Stimulated activated CD4-positive, alpha-beta T cell treated with anti-CD3 and anti-CD28 coated beads, TNF-alpha, amount 100 ng/mL, for 48 hours (primary cell): ENCODE measurements at regions not wholly inside any gene's neighbourhood (a gene's known extent, or its start where the extent isn't known, plus 50 kb on each side); places are given as distances from the start of the nearest gene placed in this dataset.

ENCODE experiments used
- DNase-seq, 3 donors: peaks; one replicate each; pipeline ENCODE4 v3.0.0-alpha.2; 2020; ENCODE audit warnings: low read depth in 3 of 3

DNA sequence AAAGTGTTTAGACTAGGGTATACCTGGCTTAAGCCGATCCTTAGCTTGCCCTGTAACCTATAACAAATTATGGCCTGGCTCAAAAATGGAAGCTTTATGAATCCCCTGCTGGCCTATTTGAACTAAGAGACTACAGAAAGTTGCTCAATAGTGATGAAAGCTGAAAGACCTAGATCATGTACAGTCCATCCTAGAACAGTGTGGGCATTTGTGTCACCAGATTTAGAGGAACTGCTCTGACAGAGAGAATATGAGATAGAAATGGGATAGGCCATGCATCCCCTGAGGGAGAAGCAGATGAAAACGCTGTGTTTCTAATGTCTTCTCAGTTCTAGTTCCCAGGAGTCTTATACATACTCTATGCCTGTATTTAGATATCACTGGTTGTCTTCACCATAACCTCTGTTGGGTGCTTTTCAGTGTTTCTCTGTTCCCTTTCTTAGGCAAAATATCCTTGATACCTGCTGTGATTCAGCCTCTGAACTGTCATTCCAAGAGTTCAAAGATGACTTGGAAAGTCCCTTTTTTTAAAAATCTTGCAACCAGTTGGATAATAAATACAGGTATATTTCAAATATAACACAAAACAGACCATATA is 246.9 kb upstream of the SLC39A10 start:
- DNase-seq: no peak

DNA sequence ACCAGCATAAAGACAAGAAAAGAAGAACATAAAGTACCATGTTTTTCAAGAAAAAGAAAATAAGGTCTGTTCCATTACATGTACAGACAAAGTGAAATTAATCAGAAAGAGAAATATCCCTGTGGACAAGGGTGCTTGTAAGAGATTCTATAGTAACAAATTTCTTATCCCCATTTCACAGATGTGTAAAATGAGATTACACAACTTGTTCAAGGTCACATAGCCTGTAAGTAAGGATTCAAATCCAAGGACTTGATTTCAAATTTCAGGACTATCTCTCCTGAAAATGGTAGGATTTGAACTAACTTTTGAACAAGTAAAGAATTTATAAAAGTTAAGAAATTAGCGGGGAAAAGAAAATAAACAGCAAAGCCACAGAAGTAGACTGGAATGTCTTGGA is 248.2 kb upstream of the SLC39A10 start:
- no peak for DNase-seq

DNA sequence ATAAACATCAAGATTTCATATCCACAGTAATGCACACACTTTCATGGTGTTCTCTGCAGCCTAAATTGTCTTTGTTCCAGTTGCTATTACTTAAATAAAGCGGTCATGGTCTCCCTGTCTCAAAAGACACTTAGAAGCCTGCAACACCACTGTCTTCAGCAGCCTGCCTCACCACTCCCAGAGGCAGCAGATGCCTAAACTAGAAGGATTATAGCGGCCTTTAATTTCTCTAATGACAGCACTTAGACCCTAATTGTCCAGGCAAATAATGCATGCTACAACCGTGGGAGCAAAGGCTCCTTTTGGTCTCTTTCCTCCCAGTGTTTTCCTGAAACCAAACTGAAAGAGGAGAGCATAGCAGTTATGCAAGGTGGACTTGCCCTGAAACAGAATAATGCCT is 248.8 kb upstream of the SLC39A10 start:
- DNase-seq: no peak

DNA sequence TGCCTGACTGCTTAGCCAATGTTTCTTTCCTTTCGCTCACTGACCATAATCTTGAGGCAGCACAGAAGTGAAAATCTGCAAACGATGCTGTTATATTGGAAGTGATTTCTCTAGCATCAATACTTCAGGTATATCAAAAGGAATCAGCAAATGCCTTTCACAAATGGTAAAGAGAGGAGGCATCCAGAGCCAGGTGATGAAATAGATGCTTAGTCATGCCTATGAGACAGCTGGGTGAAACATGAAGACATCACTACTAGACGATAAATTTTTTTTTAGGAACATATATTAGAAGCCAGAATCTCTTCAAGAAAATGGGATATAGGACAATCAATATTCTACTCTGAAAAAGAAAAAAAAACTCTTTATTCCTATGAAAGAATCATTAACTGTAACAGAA is 249.2 kb upstream of the SLC39A10 start:
- no peak for DNase-seq

DNA sequence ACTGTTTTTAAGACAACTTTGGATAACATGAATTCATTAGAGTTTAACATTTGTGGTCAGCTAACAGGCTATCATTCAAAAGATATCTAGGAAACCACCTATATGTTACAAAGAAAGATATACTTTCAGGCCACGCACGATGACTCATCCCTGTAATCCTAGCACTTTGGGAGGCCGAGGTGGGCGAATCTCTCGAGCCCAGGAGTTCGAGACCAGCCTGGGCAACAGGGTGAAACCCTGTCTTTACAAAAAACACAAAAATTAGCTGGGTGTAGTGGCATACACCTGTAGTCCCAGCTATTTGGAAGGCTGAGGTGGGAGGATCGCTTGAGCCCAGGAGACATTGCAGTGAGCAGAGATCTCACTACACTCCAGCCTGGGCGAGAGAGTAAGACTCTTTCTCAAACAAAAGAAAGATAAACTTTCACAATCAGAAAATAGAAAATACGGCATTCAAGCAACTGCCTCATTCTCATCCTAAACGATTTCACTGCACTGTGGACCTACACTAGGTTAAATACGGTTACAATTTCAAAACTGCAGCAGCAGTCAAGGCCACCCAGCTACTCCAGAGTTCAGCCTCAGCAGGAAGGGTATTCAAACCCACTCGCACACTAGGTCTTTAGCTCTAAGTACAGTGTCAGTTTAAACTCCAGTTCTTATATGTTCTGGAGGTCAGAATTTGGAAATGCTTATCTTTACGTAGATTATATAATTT is 250.0 kb upstream of the SLC39A10 start:
- DNase-seq: no peak

DNA sequence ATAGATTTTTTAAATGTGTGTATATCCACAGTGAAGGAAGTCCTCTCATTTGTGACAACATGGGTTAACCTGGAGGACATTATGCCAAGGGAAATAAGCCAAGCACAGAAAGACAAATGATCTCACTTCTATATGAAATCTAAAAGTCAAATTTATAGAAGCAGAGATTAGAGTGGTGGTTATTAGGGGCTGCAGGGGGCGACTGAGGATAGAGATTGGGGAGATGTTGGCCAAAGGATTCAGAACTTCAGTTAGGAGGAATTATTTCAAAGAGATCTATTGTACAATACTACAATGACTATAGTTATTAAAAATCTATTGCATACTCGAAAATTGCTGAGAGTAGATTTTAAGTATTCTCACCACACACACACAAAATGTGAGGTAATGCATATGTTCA is 252.4 kb upstream of the SLC39A10 start:
- DNase-seq: no peak

DNA sequence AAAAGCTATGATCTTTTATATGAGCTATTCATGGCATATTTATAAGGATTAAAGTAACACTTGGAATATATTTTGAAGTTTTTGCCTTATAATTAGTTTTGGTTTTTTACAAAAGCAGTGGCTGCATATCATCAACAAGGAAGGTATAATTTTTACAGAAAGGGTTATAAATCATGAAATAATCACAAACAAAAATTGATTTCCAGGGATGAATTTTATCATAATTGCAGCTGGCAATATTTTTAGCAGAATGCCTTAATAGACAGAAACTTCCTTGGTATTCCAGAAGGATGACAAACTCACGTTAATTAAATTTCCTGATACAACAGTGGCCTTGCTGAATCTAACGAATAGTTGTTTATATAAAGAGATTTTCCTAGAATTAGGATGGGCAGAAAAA is 260.5 kb upstream of the SLC39A10 start:
- DNase-seq: no peak

DNA sequence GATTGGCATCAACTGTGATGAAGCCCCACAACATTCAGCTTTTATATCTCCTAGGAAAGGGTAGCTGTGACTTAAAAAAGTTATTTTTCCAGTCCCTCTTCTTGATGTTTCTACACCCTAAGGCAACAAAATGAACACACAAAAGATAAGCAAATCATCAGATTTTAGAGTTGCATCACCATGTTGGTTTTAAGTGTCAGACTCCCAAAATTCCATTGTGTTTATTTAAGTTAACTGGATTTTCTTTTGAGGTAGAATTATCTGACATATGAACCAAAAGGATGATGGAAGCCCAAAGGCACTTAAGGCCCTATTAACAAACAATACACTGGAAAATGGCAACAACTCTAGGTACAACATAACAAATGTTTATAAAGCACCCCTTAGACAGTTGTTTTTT is 261.7 kb upstream of the SLC39A10 start:
- DNase-seq: no peak

DNA sequence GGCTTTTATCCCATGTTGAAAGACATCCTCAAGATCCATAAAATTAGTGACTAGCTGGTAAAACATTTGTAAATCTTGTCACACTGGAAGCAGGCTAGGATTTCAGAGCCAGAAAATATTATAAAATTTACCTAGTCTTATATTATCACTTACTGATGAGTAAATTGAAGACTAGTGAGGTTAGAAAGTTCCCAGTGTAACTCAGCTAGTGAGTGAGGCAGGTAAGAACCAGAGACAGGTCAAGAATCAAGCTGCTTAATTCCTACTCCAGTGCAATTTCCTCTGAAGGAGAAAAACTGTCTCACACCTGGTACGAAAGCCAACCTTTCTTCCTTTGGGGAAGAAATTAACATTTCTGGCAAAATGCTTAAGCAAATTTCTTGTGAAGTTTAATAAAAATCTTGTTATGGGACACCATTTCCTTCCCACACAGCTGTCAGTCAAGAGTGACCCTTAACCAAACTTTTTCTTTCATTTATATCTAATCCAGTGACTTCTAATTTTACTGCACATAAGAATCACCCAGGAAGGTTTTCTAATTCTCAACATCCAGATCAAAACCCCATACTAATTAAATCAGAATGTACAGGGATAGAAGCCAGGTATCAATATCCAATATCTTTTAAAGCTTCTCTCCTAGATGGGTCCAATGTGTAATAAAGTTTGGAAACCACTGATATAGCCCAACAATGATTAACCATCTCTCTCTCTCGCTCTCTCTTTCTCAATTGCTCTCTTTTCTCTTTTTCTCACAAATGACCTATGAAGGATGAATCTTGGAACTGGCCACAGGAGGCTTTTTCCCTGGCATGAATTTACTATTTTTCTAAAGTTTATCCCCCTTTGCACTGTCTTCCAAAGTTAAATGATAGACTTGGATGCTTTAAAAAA is 264.3 kb upstream of the SLC39A10 start:
- no peak for DNase-seq

DNA sequence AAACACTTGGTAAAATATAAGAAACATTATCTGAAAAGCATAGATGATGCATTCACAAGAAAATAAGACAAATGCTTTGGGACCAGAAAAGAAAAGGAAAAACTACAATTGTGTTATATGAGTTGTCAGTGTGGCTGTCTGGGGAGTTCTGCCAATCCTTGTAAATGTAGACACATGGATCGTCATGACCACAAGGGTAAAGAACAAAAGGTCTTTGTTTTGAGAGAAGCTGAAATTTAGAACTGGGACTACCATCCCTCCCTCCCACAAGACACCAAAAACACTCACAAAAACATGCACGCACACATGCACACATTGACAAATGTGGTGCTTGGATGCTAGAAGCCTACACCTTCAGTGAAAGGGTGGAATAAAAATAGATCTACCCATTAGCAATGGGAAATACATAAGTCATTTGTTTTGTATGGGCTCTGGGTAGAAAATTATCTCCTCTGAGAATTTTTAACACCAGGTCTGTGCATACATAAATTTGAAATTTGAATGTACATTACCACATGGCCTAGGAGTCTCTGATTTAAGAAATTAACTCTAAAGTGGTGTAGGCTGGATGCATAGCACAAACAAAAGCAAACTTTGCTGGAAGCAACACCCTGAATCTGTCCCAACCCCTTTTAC is 266.2 kb upstream of the SLC39A10 start:
- no peak for DNase-seq

DNA sequence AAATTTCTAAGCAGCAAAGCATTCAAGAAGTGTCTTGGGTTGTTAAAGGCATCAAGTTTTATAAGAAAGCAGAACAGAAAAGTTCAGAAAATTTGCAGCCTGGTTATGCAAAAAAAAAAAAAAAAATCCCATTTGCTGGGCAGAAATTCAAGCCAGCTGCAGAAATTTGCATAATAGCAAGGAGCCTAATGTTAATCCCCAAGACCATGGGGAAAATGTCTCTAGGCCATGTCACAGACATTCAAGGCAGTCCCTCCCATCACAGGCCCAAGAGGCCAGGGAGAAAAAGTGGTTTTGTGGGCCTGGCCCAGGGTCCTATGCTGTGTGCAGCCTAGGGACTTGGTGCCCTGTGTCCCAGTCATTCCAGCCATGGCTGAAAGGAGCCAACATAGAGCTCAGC is 269.0 kb upstream of the SLC39A10 start:
- DNase-seq: no peak

DNA sequence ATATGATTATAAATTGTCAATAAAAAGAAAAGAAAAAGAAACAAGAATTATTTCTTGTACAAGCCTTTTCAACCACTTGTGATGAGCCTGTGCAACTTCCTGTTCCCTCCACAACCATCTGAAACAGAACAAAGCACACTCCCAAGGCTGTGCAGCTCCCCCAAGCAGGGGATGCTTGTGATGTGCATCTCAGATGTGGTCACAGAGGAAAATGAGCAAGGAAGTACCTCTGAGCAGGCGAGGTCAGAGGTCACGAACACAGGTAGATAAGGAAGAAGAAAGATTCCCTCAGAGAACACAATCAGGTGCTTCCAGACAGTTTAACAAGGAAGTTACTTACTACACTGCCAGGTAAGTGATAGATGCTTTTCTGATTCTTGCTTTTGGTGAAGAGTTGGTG is 274.8 kb upstream of the SLC39A10 start:
- DNase-seq: no peak

DNA sequence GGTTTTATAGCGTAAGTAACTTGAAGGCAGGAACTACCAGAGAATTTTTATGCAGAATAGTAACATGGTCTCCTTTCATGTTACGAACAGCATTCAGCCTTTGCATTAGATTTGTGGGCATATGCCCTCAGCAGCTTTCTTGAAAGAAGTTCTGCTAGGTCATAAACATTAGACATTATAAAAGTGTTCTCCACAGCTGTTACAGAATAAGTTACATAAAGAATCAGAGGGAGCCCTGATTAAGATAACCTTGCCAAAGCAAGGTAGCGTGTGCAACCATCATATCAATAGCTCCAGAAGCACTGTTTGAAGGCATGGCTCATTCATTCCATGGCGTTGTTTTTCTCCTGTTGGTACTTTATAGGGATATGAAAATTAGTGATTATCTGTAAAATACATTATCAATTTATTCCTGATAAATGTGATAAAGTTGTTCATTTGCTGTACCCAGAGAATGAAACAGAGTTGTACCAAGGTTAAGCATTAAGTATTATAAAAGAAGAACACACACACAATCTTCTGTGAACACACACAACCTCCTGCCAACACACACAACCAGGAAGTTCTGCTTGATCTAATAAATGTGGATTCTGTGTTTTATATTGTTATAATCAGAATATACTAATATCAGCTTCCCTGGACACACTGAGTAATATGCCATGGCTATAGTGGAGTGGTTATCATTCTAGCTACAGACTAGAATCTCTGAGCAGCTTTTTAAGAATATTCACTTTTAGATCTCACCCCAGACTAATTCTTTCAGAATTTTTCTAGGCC is 286.7 kb upstream of the SLC39A10 start:
- DNase-seq: no peak

DNA sequence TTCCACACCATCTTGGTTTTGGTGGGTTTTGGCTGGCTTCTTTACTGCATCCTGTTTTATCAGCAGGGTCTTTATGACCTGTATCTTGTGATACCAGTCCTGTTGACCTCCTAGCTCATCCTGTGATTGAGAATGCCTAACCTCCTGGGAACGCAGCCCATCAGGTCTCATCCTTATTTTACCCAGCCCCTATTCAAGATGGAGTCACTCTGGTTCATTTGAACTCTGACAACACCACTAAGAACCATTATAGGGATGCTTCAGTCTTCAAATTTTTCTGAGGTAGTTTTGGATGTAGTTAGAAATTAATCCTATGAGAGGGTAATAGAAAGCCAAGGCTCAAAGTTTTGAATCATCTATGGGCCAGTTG is 287.8 kb upstream of the SLC39A10 start:
- DNase-seq: no peak

DNA sequence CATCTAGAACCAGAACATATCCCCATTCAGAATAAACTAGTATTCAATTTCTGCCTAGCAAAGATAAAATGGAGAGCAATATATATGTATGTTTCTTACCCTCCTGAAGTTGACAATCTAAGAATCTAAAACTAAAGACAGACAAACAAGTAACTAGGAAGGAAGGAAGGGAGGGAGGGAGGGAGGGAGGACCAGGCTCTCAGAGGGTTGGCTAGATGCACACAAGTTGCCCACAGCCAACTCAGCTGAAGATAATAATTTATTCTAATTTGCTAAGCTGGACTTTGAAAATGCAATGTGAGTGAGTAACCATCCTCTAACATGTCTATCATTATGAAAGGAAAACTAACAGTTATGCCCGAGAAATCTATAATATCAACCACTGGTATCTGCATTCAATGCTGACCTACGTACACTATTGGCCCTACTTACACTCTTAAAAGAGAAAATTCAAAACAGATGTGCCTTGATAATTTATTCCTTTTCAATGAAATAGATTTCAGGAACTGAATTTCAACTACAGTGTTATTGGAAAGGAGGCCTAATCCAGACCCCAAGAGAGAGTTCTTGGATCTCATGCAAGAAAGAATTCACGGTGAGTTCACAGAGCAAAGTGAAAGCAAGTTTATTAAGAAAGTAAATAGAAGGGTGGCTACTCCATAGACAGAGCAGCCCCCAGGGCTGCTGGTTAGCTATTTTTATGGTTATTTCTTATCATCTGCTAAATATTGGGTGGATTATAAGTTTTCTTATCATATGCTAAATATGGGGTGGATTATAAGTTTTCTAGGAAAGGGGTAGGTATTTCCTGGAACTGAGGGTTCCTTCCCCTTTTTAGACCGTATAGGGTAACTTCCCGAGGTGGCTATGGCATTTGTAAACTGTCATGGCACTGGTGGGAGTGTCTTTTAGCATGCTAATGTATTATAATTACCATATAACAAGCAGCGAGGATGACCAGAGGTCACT is 288.5 kb upstream of the SLC39A10 start:
- no peak for DNase-seq

DNA sequence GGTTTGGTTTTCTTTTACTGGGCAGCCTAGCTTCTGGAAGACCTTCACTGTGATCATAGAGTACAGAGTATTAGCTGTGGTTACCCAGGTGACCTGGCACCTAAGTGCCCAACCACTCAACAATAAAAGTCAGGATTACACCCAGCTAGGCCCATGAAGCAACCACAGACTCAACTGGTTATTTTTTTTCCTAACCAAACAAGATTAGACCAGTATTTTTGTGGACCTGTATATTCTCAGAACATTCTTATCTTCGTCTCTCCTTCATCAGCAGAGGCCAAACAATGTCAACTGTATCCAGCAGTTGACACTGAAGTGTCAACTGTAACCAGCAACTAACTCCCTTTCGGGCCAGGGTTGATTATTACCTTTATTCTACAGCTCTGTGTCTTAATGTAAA is 289.2 kb upstream of the SLC39A10 start:
- no peak for DNase-seq

DNA sequence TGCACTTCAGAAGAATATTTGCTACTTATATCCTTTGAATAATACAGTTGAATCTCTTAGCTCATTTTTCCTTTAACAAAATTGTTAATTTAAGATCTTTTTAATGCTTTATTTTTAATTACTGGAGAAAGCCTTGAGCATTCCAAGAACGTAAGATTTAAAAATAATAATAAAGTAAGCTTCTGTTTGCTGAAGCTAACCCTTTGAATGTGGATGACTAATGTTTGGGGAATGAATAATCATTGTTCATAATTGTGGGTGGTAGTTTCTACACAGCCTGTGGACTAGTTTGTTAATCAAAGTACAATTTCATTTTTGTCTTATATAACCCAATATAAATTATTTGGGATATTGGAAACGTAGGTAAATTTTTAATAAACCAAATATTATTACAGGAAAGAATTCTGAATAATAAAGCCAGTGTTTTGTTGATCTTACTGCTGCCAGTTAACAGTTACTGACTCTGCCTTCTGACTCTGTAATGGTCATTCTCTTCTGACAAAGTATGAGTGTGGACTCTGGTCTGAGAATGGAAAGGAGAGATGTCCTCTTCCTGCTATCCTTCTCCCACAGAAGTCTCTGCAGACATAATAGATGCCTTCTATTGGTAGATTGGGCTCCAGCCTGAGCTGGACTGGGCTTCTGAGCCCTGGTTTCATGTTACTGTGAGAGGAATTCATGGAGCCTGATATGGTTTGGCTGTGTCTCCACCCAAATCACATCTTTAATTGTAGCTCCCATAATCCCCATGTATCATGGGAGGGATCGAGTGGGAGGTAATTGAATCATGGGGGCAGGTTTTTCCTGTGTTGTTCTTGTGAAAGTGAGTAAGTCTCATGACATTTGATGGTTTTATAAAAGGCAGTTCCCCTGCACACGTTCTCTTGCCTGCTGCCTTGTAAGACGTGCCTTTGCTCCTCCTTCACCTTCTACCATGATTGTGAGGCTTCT is 292.7 kb upstream of the SLC39A10 start:
- DNase-seq: no peak

DNA sequence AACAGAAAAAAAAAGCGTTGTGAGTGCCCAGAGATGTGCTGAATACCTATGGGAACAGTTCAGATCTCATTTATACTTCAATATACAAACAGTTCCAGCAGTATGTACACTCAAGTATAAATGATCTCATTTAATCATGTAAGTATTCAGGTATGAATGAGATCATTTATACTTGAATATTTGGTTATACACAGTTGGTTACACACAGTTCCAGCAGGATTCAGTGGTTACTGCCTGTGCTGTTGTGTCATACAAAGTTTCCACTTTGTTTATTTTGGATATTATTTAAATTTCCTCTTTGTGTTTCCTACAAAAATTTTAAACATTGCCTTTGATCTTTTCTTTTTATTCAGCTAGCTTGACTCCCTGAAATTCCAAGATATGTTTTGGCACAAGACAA is 293.5 kb upstream of the SLC39A10 start:
- no peak for DNase-seq

DNA sequence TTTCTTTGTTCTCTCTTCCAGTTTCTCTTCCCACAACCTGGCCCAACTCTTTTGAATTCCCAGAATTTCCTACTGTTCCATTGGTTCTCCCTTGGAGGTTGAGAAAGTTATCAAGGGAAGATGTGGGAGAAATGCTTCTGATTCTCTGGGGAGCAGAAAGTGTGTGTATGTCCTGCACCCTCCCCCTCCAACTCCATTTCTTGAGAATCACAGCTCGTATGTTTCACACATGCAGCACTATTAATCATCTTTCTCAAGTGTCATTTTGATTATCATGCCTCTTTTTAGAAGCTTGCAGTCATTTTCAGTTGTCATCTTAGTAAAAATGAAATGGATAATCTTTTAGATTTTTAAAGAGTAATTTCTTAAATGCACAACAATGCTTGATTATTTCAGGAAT is 296.8 kb upstream of the SLC39A10 start:
- peak in 2 of 3 donors; percentile 2 to 7 for DNase-seq
